Gastrocnemius medialis (tissue), 4 donors: ENCODE measurements at regions not wholly inside any gene's neighbourhood (a gene's known extent, or its start where the extent isn't known, plus 50 kb on each side); places are given as distances from the start of the nearest gene placed in this dataset.

Experiments
- CTCF ChIP-seq, 5 experiments: fragments of 450-650 bp in 3 of 5; fragments of 200-600 bp in 2 of 5; sonication (generic) in 2 of 5; IDR thresholded peaks in 4 of 5; conservative IDR thresholded peaks in 1 of 5; 1 replicate in 4 of 5; 2 replicates in 1 of 5; pipeline ENCODE4 v1.5.1; 2016 to 2019; ENCODE audit warnings: antibody characterized with exemption in 5 of 5, mild to moderate bottlenecking in 3 of 5, moderate library complexity in 3 of 5
- POLR2A ChIP-seq, 2 donors: fragments of 450-650 bp; IDR thresholded peaks; one replicate each; pipeline ENCODE4 v1.6.1; 2017; ENCODE audit warnings: antibody characterized with exemption in 2 of 2, mild to moderate bottlenecking in 2 of 2, moderate library complexity in 2 of 2

GRCh38 chr7:19249281-19249680 is 104.1 kb upstream of the FERD3L start:
- TF ChIP-seq CTCF (IDR thresholded peaks at IDR 0.05 in 4 of 5, conservative IDR thresholded peaks at IDR 0.05 in 1 of 5) (no peak), POLR2A (IDR thresholded peaks at IDR 0.05) (no peak)
